Lower lobe of right lung (tissue), 2 donors: ENCODE measurements at regions not wholly inside any gene's neighbourhood (a gene's known extent, or its start where the extent isn't known, plus 50 kb on each side); places are given as distances from the start of the nearest gene placed in this dataset.
"Not testable (repeated sequence)": the region's sequence is repeated elsewhere in the genome, so short reads cannot be mapped to it uniquely, and the experiment has no call there.

Source experiments
- ATAC-seq, 2 donors: fragments of 200-7000 bp; cut with Tn5 transposase; one replicate each; pipeline ENCODE4 v1.9.1; 2020 to 2022; ENCODE audit warnings: mild to moderate bottlenecking in 2 of 2, moderate library complexity in 2 of 2
- DNase-seq: peaks from one replicate; pipeline ENCODE4 v3.0.0-alpha.2; 2020
- H3K27ac ChIP-seq: fragments of 200-600 bp; one replicate; pipeline ENCODE4 v1.8.0; 2022
- H3K27me3 ChIP-seq: fragments of 200-600 bp; one replicate; pipeline ENCODE4 v1.8.0; 2022; ENCODE audit warnings: low read depth
- H3K36me3 ChIP-seq: fragments of 200-600 bp; one replicate; pipeline ENCODE4 v1.8.0; 2022; ENCODE audit warnings: mild to moderate bottlenecking
- H3K4me1 ChIP-seq: fragments of 200-600 bp; one replicate; pipeline ENCODE4 v1.8.0; 2022
- H3K4me3 ChIP-seq: fragments of 200-600 bp; one replicate; pipeline ENCODE4 v1.8.0; 2022; ENCODE audit warnings: mild to moderate bottlenecking
- H3K9me3 ChIP-seq: fragments of 200-600 bp; one replicate; pipeline ENCODE4 v1.8.0; 2022
- CTCF ChIP-seq: fragments of 200-600 bp; IDR thresholded peaks from one replicate; pipeline ENCODE4 v1.8.0; 2022; ENCODE audit warnings: antibody characterized with exemption, mild to moderate bottlenecking
- intact Hi-C: fragments of 100-400 bp; cut with DNase I; formaldehyde crosslinking; loops from one replicate; pipeline ENCODE4 v1.11.0; 2022
- donor health status: DM: no; HTN: yes; CAD: no; lungs with severe emphysema.

GRCh38 chr6:114649298-114649697, 306.5 kb upstream of the HS3ST5 start:
- no peaks in the 10 kb centered on the region for H3K9me3 ChIP-seq
- intact Hi-C loops = no loop called here
- no peak overlapping the region for H3K4me3 ChIP-seq
- H3K27me3 ChIP-seq = no peaks in the 10 kb centered on the region
- ATAC-seq (no peak), DNase-seq (no peak)
- TF ChIP-seq CTCF = no peak
- H3K4me1 ChIP-seq = no peaks in the 10 kb centered on the region
- H3K36me3 ChIP-seq = no peaks in the 10 kb centered on the region
- H3K27ac ChIP-seq = no peak overlapping the region

GRCh38 chr6:114648847-114649246, 306.0 kb upstream of the HS3ST5 start:
- ATAC-seq (no peak), DNase-seq (no peak)
- intact Hi-C loops = no loop called here
- no peak overlapping the region for H3K27ac ChIP-seq
- no peaks in the 10 kb centered on the region for H3K36me3 ChIP-seq
- H3K27me3 ChIP-seq = no peaks in the 10 kb centered on the region
- TF ChIP-seq CTCF = no peak
- H3K4me1 ChIP-seq = no peaks in the 10 kb centered on the region
- no peaks in the 10 kb centered on the region for H3K9me3 ChIP-seq
- no peak overlapping the region for H3K4me3 ChIP-seq

- no peak for ATAC-seq
- no peaks in the 10 kb centered on the region for H3K36me3 ChIP-seq
Measured at GRCh38 chr6:114638341-114638740, 295.5 kb upstream of the HS3ST5 start.

GRCh38 chr6:114634016-114634415, 291.2 kb upstream of the HS3ST5 start:
- intact Hi-C loops = no loop called here

More at GRCh38 chr6:114638341-114638740, 295.5 kb upstream of the HS3ST5 start:
- H3K27ac ChIP-seq = no peak overlapping the region
- no peaks in the 10 kb centered on the region for H3K27me3 ChIP-seq
- no peak for DNase-seq
- H3K9me3 ChIP-seq = no peaks in the 10 kb centered on the region
- H3K4me3 ChIP-seq = no peak overlapping the region
- intact Hi-C loops = no loop called here
- no peak for TF ChIP-seq CTCF
- no peaks in the 10 kb centered on the region for H3K4me1 ChIP-seq

GRCh38 chr6:114626226-114626625, 283.4 kb upstream of the HS3ST5 start:
- H3K9me3 ChIP-seq, intact Hi-C loops, H3K27me3 ChIP-seq, H3K4me3 ChIP-seq, DNase-seq, H3K36me3 ChIP-seq, H3K4me1 ChIP-seq, ATAC-seq, H3K27ac ChIP-seq: not testable (repeated sequence)

More at GRCh38 chr6:114634016-114634415, 291.2 kb upstream of the HS3ST5 start:
- H3K27ac ChIP-seq = no peak overlapping the region
- DNase-seq (no peak), ATAC-seq (no peak)
- no peak for TF ChIP-seq CTCF
- H3K27me3 ChIP-seq = no peaks in the 10 kb centered on the region
- H3K4me3 ChIP-seq = no peak overlapping the region
- no peaks in the 10 kb centered on the region for H3K36me3 ChIP-seq
- no peaks in the 10 kb centered on the region for H3K4me1 ChIP-seq
- no peaks in the 10 kb centered on the region for H3K9me3 ChIP-seq

GRCh38 chr6:114619621-114620200, 276.9 kb upstream of the HS3ST5 start:
- no peak for ATAC-seq
- no peak overlapping the region for H3K4me3 ChIP-seq
- no peaks in the 10 kb centered on the region for H3K4me1 ChIP-seq
- no peaks in the 10 kb centered on the region for H3K27me3 ChIP-seq
- no peaks in the 10 kb centered on the region for H3K36me3 ChIP-seq
- no peak for TF ChIP-seq CTCF
- no peak for DNase-seq
- H3K9me3 ChIP-seq = no peaks in the 10 kb centered on the region
- H3K27ac ChIP-seq = no peak overlapping the region
- intact Hi-C loops = no loop called here
